ENCODE measurements at regions not wholly inside any gene's neighbourhood (a gene's known extent, or its start where the extent isn't known, plus 50 kb on each side); places are given as distances from the start of the nearest gene placed in this dataset.

DNA sequence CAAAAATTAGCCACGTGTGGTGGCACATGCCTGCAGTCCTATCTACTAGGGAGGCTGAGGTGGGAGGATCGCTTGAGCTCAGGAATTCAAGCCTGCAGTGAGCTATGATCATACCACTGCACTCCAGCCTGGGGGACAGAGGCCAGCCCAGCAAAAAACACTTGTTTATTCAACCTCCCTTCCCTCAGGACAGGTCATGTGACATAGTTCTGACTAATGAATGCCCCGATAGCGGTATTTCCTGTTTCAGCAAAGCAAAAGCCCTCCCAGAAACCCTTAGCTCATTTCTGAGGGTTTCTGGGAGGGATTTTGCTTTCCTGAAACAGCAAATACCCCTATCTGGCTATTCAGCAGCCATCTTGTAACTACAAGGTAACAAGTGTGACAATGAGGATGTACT lies 157.1 kb downstream of the GATA3 start:
- Histone ChIP-seq H3K9me3 (no peaks in the 10 kb centered on the region), H3K27me3 (no peaks in the 10 kb centered on the region), H3K4me1 (no peaks in the 10 kb centered on the region), H3K27ac (no peak overlapping the region), H3K36me3 (no peaks in the 10 kb centered on the region), H3K4me3 (replicated peaks in 1 of 3) (no peak overlapping the region)
- no peak for DNase-seq
- WGBS, 2 donors, result 88 to 97% methylated on average over 4 of the region's 4 CpGs
- TF ChIP-seq, protein P1, sequence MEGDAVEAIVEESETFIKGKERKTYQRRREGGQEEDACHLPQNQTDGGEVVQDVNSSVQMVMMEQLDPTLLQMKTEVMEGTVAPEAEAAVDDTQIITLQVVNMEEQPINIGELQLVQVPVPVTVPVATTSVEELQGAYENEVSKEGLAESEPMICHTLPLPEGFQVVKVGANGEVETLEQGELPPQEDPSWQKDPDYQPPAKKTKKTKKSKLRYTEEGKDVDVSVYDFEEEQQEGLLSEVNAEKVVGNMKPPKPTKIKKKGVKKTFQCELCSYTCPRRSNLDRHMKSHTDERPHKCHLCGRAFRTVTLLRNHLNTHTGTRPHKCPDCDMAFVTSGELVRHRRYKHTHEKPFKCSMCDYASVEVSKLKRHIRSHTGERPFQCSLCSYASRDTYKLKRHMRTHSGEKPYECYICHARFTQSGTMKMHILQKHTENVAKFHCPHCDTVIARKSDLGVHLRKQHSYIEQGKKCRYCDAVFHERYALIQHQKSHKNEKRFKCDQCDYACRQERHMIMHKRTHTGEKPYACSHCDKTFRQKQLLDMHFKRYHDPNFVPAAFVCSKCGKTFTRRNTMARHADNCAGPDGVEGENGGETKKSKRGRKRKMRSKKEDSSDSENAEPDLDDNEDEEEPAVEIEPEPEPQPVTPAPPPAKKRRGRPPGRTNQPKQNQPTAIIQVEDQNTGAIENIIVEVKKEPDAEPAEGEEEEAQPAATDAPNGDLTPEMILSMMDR (IDR thresholded peaks at IDR 0.05), result no peak
- no peak for TF ChIP-seq POLR2A (IDR thresholded peaks at IDR 0.05)
- intact Hi-C loops (cut with DNase I), result no loop called here

DNA sequence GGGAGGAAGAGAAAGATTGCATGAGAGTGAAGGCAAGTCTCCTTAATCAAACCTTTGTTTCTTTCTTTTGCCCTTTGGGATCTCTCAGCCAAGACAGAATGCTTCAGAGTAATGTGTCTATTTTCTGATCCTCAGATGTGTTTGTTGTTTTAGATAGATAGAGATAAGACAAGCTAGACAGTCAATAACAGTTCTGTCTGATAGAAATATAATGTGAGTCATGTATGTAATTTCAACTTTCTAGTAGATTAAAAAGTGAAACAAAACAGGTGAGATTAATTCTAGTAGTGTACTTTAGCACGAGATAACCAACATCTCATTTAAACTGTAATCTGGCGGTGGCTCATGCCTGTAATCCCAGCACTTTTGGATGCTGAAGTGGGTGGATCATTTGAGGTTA lies 159.2 kb downstream of the GATA3 start:
- Histone ChIP-seq H3K27ac (no peak overlapping the region), H3K9me3 (no peaks in the 10 kb centered on the region), H3K4me3 (replicated peaks in 1 of 3) (no peak overlapping the region), H3K36me3 (no peaks in the 10 kb centered on the region), H3K4me1 (no peaks in the 10 kb centered on the region), H3K27me3 (no peaks in the 10 kb centered on the region)
- intact Hi-C loops (cut with DNase I), result no loop called here
- TF ChIP-seq POLR2A (IDR thresholded peaks at IDR 0.05), result no peak
- TF ChIP-seq, protein P1 (IDR thresholded peaks at IDR 0.05), result no peak
- DNase-seq, result no peak
- WGBS, 2 donors, result 88 to 95% methylated on average over 2 of the region's 2 CpGs

DNA sequence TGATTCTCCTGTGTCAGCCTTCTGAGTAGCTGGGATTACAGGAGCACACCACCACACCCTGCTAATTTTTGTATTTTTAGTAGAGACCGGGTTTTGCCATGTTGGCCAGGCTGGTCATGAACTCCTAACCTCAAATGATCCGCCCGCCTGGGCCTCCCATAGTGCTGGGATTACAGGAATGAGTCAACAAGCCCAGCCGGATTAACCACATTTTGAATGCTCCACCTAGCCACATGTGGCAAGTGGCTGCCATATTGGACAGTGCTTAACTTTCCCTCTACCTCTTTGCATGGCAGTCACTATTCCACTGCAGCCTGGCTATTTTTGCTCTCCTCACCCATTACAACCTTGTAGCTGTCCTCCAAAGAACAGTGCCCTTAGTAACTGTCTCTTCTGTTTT lies 160.1 kb downstream of the GATA3 start:
- TF ChIP-seq, protein P1 (IDR thresholded peaks at IDR 0.05), result no peak
- TF ChIP-seq POLR2A (IDR thresholded peaks at IDR 0.05), result no peak
- 94 to 95% methylated on average over 4 of the region's 4 CpGs for WGBS, 2 donors
- DNase-seq, result no peak
- no peak overlapping the region for H3K4me3 ChIP-seq (replicated peaks in 1 of 3)
- no peaks in the 10 kb centered on the region for H3K4me1 ChIP-seq
- H3K36me3 ChIP-seq, result no peaks in the 10 kb centered on the region
- no peak overlapping the region for H3K27ac ChIP-seq
- H3K9me3 ChIP-seq, result no peaks in the 10 kb centered on the region
- no peaks in the 10 kb centered on the region for H3K27me3 ChIP-seq
- intact Hi-C loops (cut with DNase I), result no loop called here

DNA sequence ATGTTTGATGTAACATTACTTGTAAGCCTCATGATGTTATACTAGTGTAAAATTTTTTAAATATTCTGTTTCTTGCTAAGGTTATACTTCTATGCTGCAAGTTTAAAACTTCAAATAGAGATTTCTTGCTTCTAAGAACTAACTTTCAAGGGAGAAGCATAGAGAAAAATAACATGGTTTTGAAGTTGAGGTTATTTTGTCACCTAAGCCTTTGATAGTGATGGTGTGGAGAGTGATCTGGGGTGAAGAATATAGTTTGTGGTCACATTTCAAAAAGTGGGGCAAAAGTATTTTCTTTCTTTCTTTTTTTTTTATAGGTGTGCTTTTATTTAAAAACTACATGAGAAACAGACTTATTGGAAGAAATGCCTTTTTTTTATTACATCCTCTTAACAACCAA lies 162.4 kb downstream of the GATA3 start:
- Histone ChIP-seq H3K9me3 (no peaks in the 10 kb centered on the region), H3K4me3 (replicated peaks in 1 of 3) (no peak overlapping the region), H3K4me1 (peaks cover 3 to 9% of the 10 kb centered on the region in 2 donors), H3K27me3 (no peaks in the 10 kb centered on the region), H3K36me3 (no peaks in the 10 kb centered on the region), H3K27ac (no peak overlapping the region)
- TF ChIP-seq, protein P1 (IDR thresholded peaks at IDR 0.05), result no peak
- no peak for TF ChIP-seq POLR2A (IDR thresholded peaks at IDR 0.05)
- intact Hi-C loops (cut with DNase I), result no loop called here
- DNase-seq, result no peak

DNA sequence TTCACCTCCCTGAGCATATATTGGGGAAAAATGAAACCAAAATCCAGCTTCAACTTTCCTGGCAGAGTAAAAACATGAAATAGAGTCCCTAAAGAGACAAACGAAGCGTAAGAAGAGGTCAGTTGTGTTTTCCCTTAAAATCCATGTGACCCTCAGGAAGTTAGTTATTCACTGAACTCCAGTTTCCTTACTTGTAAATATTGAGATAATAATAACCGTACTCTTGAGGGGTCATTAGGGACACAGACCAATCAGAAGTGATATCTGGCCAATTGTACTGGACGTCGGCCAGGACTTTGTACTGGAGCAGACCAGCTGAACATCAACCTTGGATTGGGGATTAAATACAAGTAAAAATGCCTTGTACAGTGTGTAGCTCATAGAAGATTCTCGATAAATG lies 167.0 kb downstream of the GATA3 start:
- WGBS, 2 donors, result 21% methylated on average over 6 of the region's 6 CpGs
- Histone ChIP-seq H3K4me1 (peaks cover 3 to 9% of the 10 kb centered on the region in 2 donors), H3K27ac (peak overlapping the region in 2 of 3 donors; percentile 18 to 70), H3K4me3 (replicated peaks in 1 of 3) (no peak overlapping the region), H3K36me3 (no peaks in the 10 kb centered on the region), H3K27me3 (no peaks in the 10 kb centered on the region), H3K9me3 (no peaks in the 10 kb centered on the region)
- intact Hi-C loops (cut with DNase I), result no loop called here
- DNase-seq, result peak; percentile 66 to 73
- TF ChIP-seq, protein P1 (IDR thresholded peaks at IDR 0.05), result no peak
- no peak for TF ChIP-seq POLR2A (IDR thresholded peaks at IDR 0.05)

Measured in thyroid gland (tissue), 4 donors.